CD14-positive monocyte (primary cell): ENCODE measurements at regions not wholly inside any gene's neighbourhood (a gene's known extent, or its start where the extent isn't known, plus 50 kb on each side); places are given as distances from the start of the nearest gene placed in this dataset.

Experiments used
- DNase-seq, 3 donors: peaks; one replicate each; pipeline ENCODE4 v3.0.0-alpha.2; 2011 to 2022
- H2AFZ ChIP-seq: 2 replicates; pipeline ENCODE4 v1.6.0; 2012; ENCODE audit warnings: mild to moderate bottlenecking, low read depth, low read length, inconsistent platforms; ENCODE audit not compliant: insufficient read depth, poor library complexity, severe bottlenecking
- H3K27ac ChIP-seq, 2 donors: 1 replicate in 1 of 2; 2 replicates in 1 of 2; pipeline ENCODE4 v1.5.1; 2012 to 2013; ENCODE audit warnings: low read length in 2 of 2, control low read depth in 1 of 2, inconsistent platforms in 1 of 2, low read depth in 1 of 2, mild to moderate bottlenecking in 1 of 2
- H3K27me3 ChIP-seq, 2 donors: one replicate each; pipeline versions ENCODE4 v1.6.0 to v1.6.1; 2011 to 2013; ENCODE audit warnings: low read length in 2 of 2; ENCODE audit not compliant: control insufficient read depth in 2 of 2, insufficient read depth in 2 of 2
- H3K36me3 ChIP-seq, 2 donors: replicated peaks in 1 of 2; 1 replicate in 1 of 2; 2 replicates in 1 of 2; pipeline versions ENCODE4 v1.5.1 to v1.6.1; 2012 to 2013; ENCODE audit warnings: low read length in 2 of 2, control low read depth in 1 of 2, inconsistent platforms in 1 of 2, mild to moderate bottlenecking in 1 of 2; ENCODE audit not compliant: insufficient read depth in 2 of 2, control insufficient read depth in 1 of 2
- H3K4me1 ChIP-seq, 2 donors: 1 replicate in 1 of 2; 2 replicates in 1 of 2; pipeline versions ENCODE4 v1.5.1 to v1.6.1; 2012 to 2013; ENCODE audit warnings: low read length in 2 of 2, control low read depth in 1 of 2, inconsistent platforms in 1 of 2, mild to moderate bottlenecking in 1 of 2, moderate library complexity in 1 of 2; ENCODE audit not compliant: insufficient read depth in 2 of 2, control insufficient read depth in 1 of 2
- H3K4me2 ChIP-seq: replicated peaks from 2 replicates; pipeline ENCODE3; 2012; ENCODE audit warnings: low read length, moderate library complexity, mild to moderate bottlenecking; ENCODE audit not compliant: poor library complexity, severe bottlenecking; ENCODE audit errors: extremely low read depth
- H3K4me3 ChIP-seq, 3 experiments: fragments of 200-600 bp in 1 of 3; sonication (generic) in 1 of 3; replicated peaks in 1 of 3; 1 replicate in 2 of 3; 2 replicates in 1 of 3; pipeline ENCODE4 v1.5.1; 2011 to 2013; ENCODE audit warnings: low read length in 3 of 3, mild to moderate bottlenecking in 3 of 3, control low read depth in 2 of 3, low read depth in 2 of 3, inconsistent platforms in 1 of 3, moderate library complexity in 1 of 3
- H3K79me2 ChIP-seq: 2 replicates; pipeline ENCODE4 v1.6.0; 2012; ENCODE audit warnings: mild to moderate bottlenecking, control low read depth, inconsistent platforms, low read length, moderate library complexity; ENCODE audit not compliant: insufficient read depth
- H3K9ac ChIP-seq: 2 replicates; pipeline ENCODE4 v1.6.0; 2017; ENCODE audit warnings: low read length, mild to moderate bottlenecking; ENCODE audit not compliant: insufficient read depth, poor library complexity, severe bottlenecking
- H3K9me3 ChIP-seq, 2 donors: replicated peaks in 1 of 2; 1 replicate in 1 of 2; 2 replicates in 1 of 2; pipeline versions ENCODE4 v1.5.1 to v1.6.1; 2012 to 2013; ENCODE audit warnings: low read length in 2 of 2, control low read depth in 1 of 2; ENCODE audit not compliant: control insufficient read depth in 1 of 2, insufficient read depth in 1 of 2
- H4K20me1 ChIP-seq: 2 replicates; pipeline ENCODE4 v1.6.0; 2012; ENCODE audit warnings: mild to moderate bottlenecking, low read length, control low read depth, moderate library complexity; ENCODE audit not compliant: insufficient read depth
- H3K27ac Mint-ChIP-seq, 7 donors: one replicate each; pipeline ENCODE4 v1.8.0; 2020; ENCODE audit warnings: mild to moderate bottlenecking in 7 of 7, mixed read lengths in 7 of 7, moderate library complexity in 6 of 7, inconsistent platforms in 2 of 7
- H3K27me3 Mint-ChIP-seq, 3 donors: one replicate each; pipeline ENCODE4 v1.8.0; 2021 to 2022; ENCODE audit warnings: low read depth in 3 of 3, mild to moderate bottlenecking in 3 of 3, mixed read lengths in 3 of 3, moderate library complexity in 3 of 3, inconsistent platforms in 1 of 3
- H3K36me3 Mint-ChIP-seq, 2 donors: one replicate each; pipeline ENCODE4 v1.8.0; 2020; ENCODE audit warnings: mixed read lengths in 2 of 2, inconsistent platforms in 1 of 2, mild to moderate bottlenecking in 1 of 2
- H3K4me1 Mint-ChIP-seq: one replicate; pipeline ENCODE4 v1.8.0; 2020; ENCODE audit warnings: mild to moderate bottlenecking, mixed read lengths
- H3K4me3 Mint-ChIP-seq, 2 donors: one replicate each; pipeline ENCODE4 v1.8.0; 2020; ENCODE audit warnings: mild to moderate bottlenecking in 2 of 2, mixed read lengths in 2 of 2, moderate library complexity in 1 of 2
- H3K9me3 Mint-ChIP-seq, 7 donors: one replicate each; pipeline ENCODE4 v1.8.0; 2020 to 2022; ENCODE audit warnings: mixed read lengths in 7 of 7, mild to moderate bottlenecking in 6 of 7, moderate library complexity in 6 of 7, inconsistent platforms in 2 of 7
- CTCF ChIP-seq: fragments of 200-600 bp; IDR thresholded peaks from one replicate; pipeline ENCODE4 v1.8.0; 2022; ENCODE audit warnings: antibody characterized with exemption, mild to moderate bottlenecking
- WGBS: methylation state at CpG from one replicate; pipeline ENCODE4 v1.1.5; 2013; ENCODE audit warnings: missing lambda C conversion rate; ENCODE audit not compliant: insufficient coverage; 5-methylcytosine and 5-hydroxymethylcytosine counted together
- intact Hi-C, 2 donors: fragments of 100-400 bp; cut with micrococcal nuclease; formaldehyde crosslinking; loops; one replicate each; pipeline versions ENCODE4 v1.15.0 to v1.15.1; 2023

- H3K4me3 ChIP-seq, result no peak overlapping the region
- H2AFZ ChIP-seq, result no peak overlapping the region
- H3K27me3 Mint-ChIP-seq, result peaks cover 0 to 2% (median 2%) of the 10 kb centered on the region in 3 donors
- H3K27ac Mint-ChIP-seq, result no peak overlapping the region
- peaks cover 0 to 6% (median 3%) of the 10 kb centered on the region in 7 donors for H3K9me3 Mint-ChIP-seq
- H3K4me1 Mint-ChIP-seq, result no peaks in the 10 kb centered on the region
- H3K27ac ChIP-seq, result no peak overlapping the region
- no peak overlapping the region for H3K4me3 Mint-ChIP-seq
- no peak overlapping the region for H3K9ac ChIP-seq
- H3K36me3 Mint-ChIP-seq, result no peaks in the 10 kb centered on the region
- H3K9me3 ChIP-seq, result no peaks in the 10 kb centered on the region
- TF ChIP-seq CTCF, result no peak
- no peaks in the 10 kb centered on the region for H3K36me3 ChIP-seq
- DNase-seq, result no peak
- H3K27me3 ChIP-seq, result no peaks in the 10 kb centered on the region
- intact Hi-C loops, result no loop called here
- no peak overlapping the region for H3K4me2 ChIP-seq
- WGBS, result no CpG with 5 or more reads among the region's 3 CpGs
- H4K20me1 ChIP-seq, result no peaks in the 10 kb centered on the region
- H3K79me2 ChIP-seq, result no peaks in the 10 kb centered on the region
- no peaks in the 10 kb centered on the region for H3K4me1 ChIP-seq
Observed at GRCh38 chr10:22795546-22795945, 81.2 kb upstream of the PIP4K2A start.

GRCh38 chr10:22792161-22792560 lies 77.8 kb upstream of the PIP4K2A start:
- Histone ChIP-seq H3K79me2 (no peaks in the 10 kb centered on the region), H3K4me2 (no peak overlapping the region), H3K4me1 (no peaks in the 10 kb centered on the region), H4K20me1 (no peaks in the 10 kb centered on the region), H3K9ac (no peak overlapping the region), H3K27me3 (no peaks in the 10 kb centered on the region), H3K4me3 (no peak overlapping the region), H2AFZ (no peak overlapping the region), H3K27ac (no peak overlapping the region), H3K36me3 (no peaks in the 10 kb centered on the region), H3K9me3 (no peaks in the 10 kb centered on the region)
- peaks cover under 1% of the 10 kb centered on the region for H3K4me1 Mint-ChIP-seq
- TF ChIP-seq CTCF, result no peak
- no peak for DNase-seq
- intact Hi-C loops, result no loop called here
- H3K4me3 Mint-ChIP-seq, result no peak overlapping the region
- peaks cover 0 to 4% (median 0%) of the 10 kb centered on the region in 7 donors for H3K9me3 Mint-ChIP-seq
- no peak overlapping the region for H3K27ac Mint-ChIP-seq
- H3K27me3 Mint-ChIP-seq, result peaks cover 0 to 2% (median 2%) of the 10 kb centered on the region in 3 donors
- 100% methylated on average over 1 of the region's 4 CpGs for WGBS
- no peaks in the 10 kb centered on the region for H3K36me3 Mint-ChIP-seq
